Right hindlimb (tissue), 1 donor: ENCODE measurements at regions not wholly inside any gene's neighbourhood (a gene's known extent, or its start where the extent isn't known, plus 50 kb on each side); places are given as distances from the start of the nearest gene placed in this dataset.
"Not testable (repeated sequence)": the region's sequence is repeated elsewhere in the genome, so short reads cannot be mapped to it uniquely, and the experiment has no call there.

ENCODE experiments used
- DNase-seq: peaks from one replicate; pipeline ENCODE4 v3.0.0-alpha.2; 2018

- no peak for DNase-seq
Measured at GRCh38 chr2:111660811-111661210, 223.2 kb downstream of the ANAPC1 start.

GRCh38 chr2:111661286-111661940 is 222.6 kb downstream of the ANAPC1 start:
- DNase-seq: no peak

- DNase-seq: peak; percentile 60
Measured at GRCh38 chr2:111662039-111662770, 221.8 kb downstream of the ANAPC1 start.

GRCh38 chr2:111662771-111663470 is 221.1 kb downstream of the ANAPC1 start:
- DNase-seq: peak; percentile 39

- peak; percentile 83 for DNase-seq
Measured at GRCh38 chr2:111663471-111664274, 220.3 kb downstream of the ANAPC1 start.

GRCh38 chr2:111664275-111664850 is 219.6 kb downstream of the ANAPC1 start:
- DNase-seq: peak; percentile 51

GRCh38 chr2:111665011-111665410 is 219.0 kb downstream of the ANAPC1 start:
- no peak for DNase-seq

- no peak for DNase-seq
Measured at GRCh38 chr2:111665551-111666116, 218.4 kb downstream of the ANAPC1 start.

- no peak for DNase-seq
Measured at GRCh38 chr2:111666160-111666559, 217.8 kb downstream of the ANAPC1 start.

- DNase-seq: no peak
Measured at GRCh38 chr2:111667001-111667400, 217.0 kb downstream of the ANAPC1 start.

GRCh38 chr2:111667542-111668273 is 216.3 kb downstream of the ANAPC1 start:
- no peak for DNase-seq

GRCh38 chr2:111668274-111668616 is 215.7 kb downstream of the ANAPC1 start:
- DNase-seq: no peak

GRCh38 chr2:111668741-111669140 is 215.3 kb downstream of the ANAPC1 start:
- no peak for DNase-seq

GRCh38 chr2:111669928-111670695 is 213.9 kb downstream of the ANAPC1 start:
- no peak for DNase-seq

- DNase-seq: no peak
Measured at GRCh38 chr2:111670776-111671175, 213.2 kb downstream of the ANAPC1 start.

- DNase-seq: peak; percentile 76
Measured at GRCh38 chr2:111671426-111672150, 212.4 kb downstream of the ANAPC1 start.

GRCh38 chr2:111672641-111673040 is 211.4 kb downstream of the ANAPC1 start:
- DNase-seq: not testable (repeated sequence)

GRCh38 chr2:111673526-111673925 is 210.5 kb downstream of the ANAPC1 start:
- no peak for DNase-seq

GRCh38 chr2:111675419-111676194 is 208.4 kb downstream of the ANAPC1 start:
- no peak for DNase-seq
